Loucy (cell line): ENCODE measurements at regions not wholly inside any gene's neighbourhood (a gene's known extent, or its start where the extent isn't known, plus 50 kb on each side); places are given as distances from the start of the nearest gene placed in this dataset.
"Not testable (repeated sequence)": the region's sequence is repeated elsewhere in the genome, so short reads cannot be mapped to it uniquely, and the experiment has no call there.

Source experiments
- H2AFZ ChIP-seq: fragments of 200-600 bp; sonication (generic); 2 replicates; pipeline ENCODE4 v1.6.0; 2016; ENCODE audit warnings: antibody characterized with exemption, mild to moderate bottlenecking, low read length, moderate library complexity
- H3F3A ChIP-seq: fragments of 200-600 bp; 2 replicates; pipeline ENCODE4 v1.6.0; 2016; ENCODE audit warnings: antibody characterized with exemption, low read depth, mild to moderate bottlenecking
- H3K27me3 ChIP-seq: fragments of 200-600 bp; sonication (generic); 2 replicates; pipeline ENCODE4 v1.6.1; 2014; ENCODE audit warnings: low read length, mild to moderate bottlenecking; ENCODE audit not compliant: insufficient read depth, poor library complexity, severe bottlenecking
- H3K36me3 ChIP-seq: fragments of 200-600 bp; sonication (generic); 2 replicates; pipeline ENCODE4 v1.6.1; 2016; ENCODE audit warnings: low read length; ENCODE audit not compliant: insufficient read depth
- H3K4me1 ChIP-seq: fragments of 200-600 bp; sonication (generic); 2 replicates; pipeline ENCODE4 v1.5.1; 2014; ENCODE audit warnings: low read length, mild to moderate bottlenecking; ENCODE audit not compliant: insufficient read depth, poor library complexity, severe bottlenecking
- H3K4me2 ChIP-seq: fragments of 200-600 bp; sonication (generic); 2 replicates; pipeline ENCODE4 v1.6.0; 2014; ENCODE audit warnings: antibody characterized with exemption, low read length, low read depth, mild to moderate bottlenecking; ENCODE audit not compliant: poor library complexity, severe bottlenecking
- H3K4me3 ChIP-seq: fragments of 200-600 bp; sonication (generic); 2 replicates; pipeline ENCODE4 v1.5.1; 2014; ENCODE audit warnings: low read length, mild to moderate bottlenecking, mixed read lengths; ENCODE audit not compliant: poor library complexity, severe bottlenecking
- H3K79me2 ChIP-seq: fragments of 200-600 bp; sonication (generic); 2 replicates; pipeline ENCODE4 v1.6.1; 2014; ENCODE audit warnings: low read length; ENCODE audit not compliant: insufficient read depth
- H3K9ac ChIP-seq: fragments of 200-600 bp; sonication (generic); 2 replicates; pipeline ENCODE4 v1.6.0; 2014; ENCODE audit warnings: mild to moderate bottlenecking, low read depth, low read length, moderate library complexity; ENCODE audit not compliant: poor library complexity, severe bottlenecking
- H3K9me2 ChIP-seq: fragments of 200-600 bp; sonication (generic); replicated peaks from 2 replicates; pipeline ENCODE4 v1.6.1; 2016; ENCODE audit warnings: low read depth, low read length, mixed read lengths
- H3K9me3 ChIP-seq: fragments of 200-600 bp; sonication (generic); 2 replicates; pipeline ENCODE4 v1.6.1; 2014; ENCODE audit warnings: mild to moderate bottlenecking, antibody characterized with exemption, low read length, low read depth; ENCODE audit not compliant: insufficient read depth
- H4K20me1 ChIP-seq: fragments of 200-600 bp; sonication (generic); 2 replicates; pipeline ENCODE4 v1.6.0; 2014; ENCODE audit warnings: antibody characterized with exemption, low read length, mild to moderate bottlenecking; ENCODE audit not compliant: insufficient read depth, poor library complexity, severe bottlenecking
- EZH2phosphoT487 ChIP-seq: fragments of 200-600 bp; IDR thresholded peaks from 2 replicates; pipeline ENCODE4 v1.6.1; 2018; ENCODE audit warnings: antibody characterized with exemption, mild to moderate bottlenecking, moderate library complexity, borderline replicate concordance
- TF ChIP-seq, protein P1 (sequence below): fragments of 200-600 bp; sonication (generic); conservative IDR thresholded peaks from 2 replicates; pipeline ENCODE4 v1.5.1; 2014; ENCODE audit warnings: mild to moderate bottlenecking, antibody characterized with exemption, low read length

DNA sequence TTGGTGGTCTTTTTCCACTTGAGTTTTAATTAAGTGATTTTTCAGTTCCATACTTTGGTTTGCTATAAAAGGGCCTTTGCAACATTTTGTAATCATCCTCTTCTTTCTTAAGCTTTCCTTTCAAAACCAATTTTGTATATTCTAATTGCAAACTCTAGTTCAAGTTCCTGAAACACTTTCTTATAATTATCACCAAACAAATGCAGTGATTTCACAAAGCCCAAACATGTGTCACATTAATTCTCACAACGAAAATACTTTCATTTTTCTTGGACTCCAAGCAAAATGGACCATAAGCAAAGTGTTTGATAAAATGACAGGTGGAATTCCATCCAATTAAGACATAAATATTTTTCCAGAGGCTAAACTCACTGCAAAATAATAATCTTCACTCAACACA is 188.2 kb upstream of the IRX5 start:
- H3K27me3 ChIP-seq: no peaks in the 10 kb centered on the region
- H3K9ac ChIP-seq: no peak overlapping the region
- no peaks in the 10 kb centered on the region for H3K9me3 ChIP-seq
- H3K4me3 ChIP-seq: no peak overlapping the region
- no peak for TF ChIP-seq EZH2phosphoT487
- TF ChIP-seq, protein P1, sequence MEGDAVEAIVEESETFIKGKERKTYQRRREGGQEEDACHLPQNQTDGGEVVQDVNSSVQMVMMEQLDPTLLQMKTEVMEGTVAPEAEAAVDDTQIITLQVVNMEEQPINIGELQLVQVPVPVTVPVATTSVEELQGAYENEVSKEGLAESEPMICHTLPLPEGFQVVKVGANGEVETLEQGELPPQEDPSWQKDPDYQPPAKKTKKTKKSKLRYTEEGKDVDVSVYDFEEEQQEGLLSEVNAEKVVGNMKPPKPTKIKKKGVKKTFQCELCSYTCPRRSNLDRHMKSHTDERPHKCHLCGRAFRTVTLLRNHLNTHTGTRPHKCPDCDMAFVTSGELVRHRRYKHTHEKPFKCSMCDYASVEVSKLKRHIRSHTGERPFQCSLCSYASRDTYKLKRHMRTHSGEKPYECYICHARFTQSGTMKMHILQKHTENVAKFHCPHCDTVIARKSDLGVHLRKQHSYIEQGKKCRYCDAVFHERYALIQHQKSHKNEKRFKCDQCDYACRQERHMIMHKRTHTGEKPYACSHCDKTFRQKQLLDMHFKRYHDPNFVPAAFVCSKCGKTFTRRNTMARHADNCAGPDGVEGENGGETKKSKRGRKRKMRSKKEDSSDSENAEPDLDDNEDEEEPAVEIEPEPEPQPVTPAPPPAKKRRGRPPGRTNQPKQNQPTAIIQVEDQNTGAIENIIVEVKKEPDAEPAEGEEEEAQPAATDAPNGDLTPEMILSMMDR: no peak
- H2AFZ ChIP-seq: no peak overlapping the region
- H3K4me2 ChIP-seq: no peak overlapping the region
- H4K20me1 ChIP-seq: no peaks in the 10 kb centered on the region
- no peaks in the 10 kb centered on the region for H3K4me1 ChIP-seq
- H3K79me2 ChIP-seq: no peaks in the 10 kb centered on the region
- no peaks in the 10 kb centered on the region for H3K36me3 ChIP-seq
- no peaks in the 10 kb centered on the region for H3F3A ChIP-seq
- no peaks in the 10 kb centered on the region for H3K9me2 ChIP-seq

DNA sequence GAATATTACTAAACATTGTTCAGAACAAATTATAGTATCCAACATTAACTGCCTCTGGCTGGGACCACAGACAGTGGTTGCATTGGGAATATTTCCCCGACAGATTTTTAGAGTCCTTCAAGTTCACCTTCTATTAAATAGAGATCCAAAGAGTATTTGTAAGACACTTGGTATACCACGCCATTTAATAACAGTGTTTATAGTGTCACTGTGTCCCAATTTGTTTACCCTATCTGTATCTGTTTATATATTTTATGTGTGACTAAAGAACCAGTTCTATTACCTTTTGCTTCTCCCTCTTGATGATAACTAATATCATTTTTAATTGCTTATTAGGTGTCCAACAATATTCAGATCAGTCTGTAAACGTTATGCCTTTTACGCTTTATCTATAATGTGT is 191.3 kb upstream of the IRX5 start:
- H3K9ac ChIP-seq: no peak overlapping the region
- no peak overlapping the region for H3K4me2 ChIP-seq
- TF ChIP-seq EZH2phosphoT487: no peak
- TF ChIP-seq, protein P1: no peak
- H2AFZ ChIP-seq: no peak overlapping the region
- H3K79me2 ChIP-seq: no peaks in the 10 kb centered on the region
- no peaks in the 10 kb centered on the region for H3K9me2 ChIP-seq
- no peaks in the 10 kb centered on the region for H3K27me3 ChIP-seq
- no peaks in the 10 kb centered on the region for H3K9me3 ChIP-seq
- H3K36me3 ChIP-seq: no peaks in the 10 kb centered on the region
- H3F3A ChIP-seq: no peaks in the 10 kb centered on the region
- H3K4me1 ChIP-seq: no peaks in the 10 kb centered on the region
- no peak overlapping the region for H3K4me3 ChIP-seq
- H4K20me1 ChIP-seq: no peaks in the 10 kb centered on the region

DNA sequence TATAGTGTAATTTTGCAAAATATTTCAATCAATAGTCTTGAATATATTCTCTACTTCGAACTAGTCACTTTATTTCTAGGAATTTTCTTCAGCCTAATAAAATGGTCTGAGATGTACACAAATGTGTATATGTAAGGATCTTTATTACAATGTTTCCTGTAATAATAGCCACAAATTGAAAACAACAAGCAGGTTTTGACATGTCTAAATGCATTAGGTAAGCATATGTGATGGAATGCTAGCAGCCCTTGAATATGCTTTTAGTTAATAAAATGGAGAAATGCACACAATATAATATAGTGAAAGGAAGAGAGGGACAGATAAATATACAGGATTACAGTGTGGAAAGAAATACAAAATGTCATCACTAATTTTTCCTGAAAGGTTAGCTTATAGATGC is 196.5 kb upstream of the IRX5 start:
- Histone ChIP-seq H3K9me2 (no peaks in the 10 kb centered on the region), H3K79me2 (no peaks in the 10 kb centered on the region), H2AFZ (no peak overlapping the region), H3K36me3 (no peaks in the 10 kb centered on the region), H3F3A (no peaks in the 10 kb centered on the region), H4K20me1 (no peaks in the 10 kb centered on the region), H3K27me3 (no peaks in the 10 kb centered on the region), H3K9me3 (no peaks in the 10 kb centered on the region), H3K9ac (no peak overlapping the region), H3K4me2 (no peak overlapping the region), H3K4me3 (no peak overlapping the region), H3K4me1 (no peaks in the 10 kb centered on the region)
- no peak for TF ChIP-seq EZH2phosphoT487
- TF ChIP-seq, protein P1: no peak

DNA sequence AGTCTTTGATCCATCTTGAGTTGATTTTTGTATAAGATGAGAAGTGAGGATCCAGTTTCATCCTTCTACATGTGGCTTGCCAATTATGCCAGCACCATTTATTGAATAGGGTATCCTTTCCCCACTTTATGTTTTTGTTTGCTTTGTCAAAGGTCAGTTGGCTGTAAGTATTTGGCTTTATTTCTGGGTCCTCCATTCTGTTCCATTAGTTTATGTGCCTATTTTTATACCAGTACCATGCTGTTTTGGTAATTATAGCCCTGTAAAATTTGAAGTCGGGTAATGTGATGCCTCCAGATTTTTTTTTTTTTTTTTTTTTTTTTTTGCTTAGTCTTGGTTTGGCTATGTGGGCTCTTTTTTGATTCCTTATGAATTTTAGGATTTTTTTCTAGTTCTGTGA is 203.0 kb upstream of the IRX5 start:
- not testable (repeated sequence) for H4K20me1 ChIP-seq, H3K4me1 ChIP-seq, H2AFZ ChIP-seq, H3F3A ChIP-seq, H3K9me2 ChIP-seq, H3K4me3 ChIP-seq, H3K9me3 ChIP-seq, H3K79me2 ChIP-seq, H3K9ac ChIP-seq, H3K36me3 ChIP-seq, H3K4me2 ChIP-seq, H3K27me3 ChIP-seq
